Liver (tissue), 7 donors: ENCODE measurements at regions not wholly inside any gene's neighbourhood (a gene's known extent, or its start where the extent isn't known, plus 50 kb on each side); places are given as distances from the start of the nearest gene placed in this dataset.

ENCODE experiments used
- DNase-seq: peaks from one replicate; pipeline ENCODE4 v3.0.0-alpha.2; 2017; ENCODE audit warnings: low spot score
- H3K27ac ChIP-seq, 2 donors: one replicate each; pipeline ENCODE4 v1.7.0; 2013; ENCODE audit warnings: inconsistent platforms in 2 of 2, low read length in 2 of 2, control low read depth in 1 of 2, low read depth in 1 of 2, mild to moderate bottlenecking in 1 of 2
- H3K27me3 ChIP-seq, 4 donors: one replicate each; pipeline versions ENCODE4 v1.6.1 to v1.7.0; 2013; ENCODE audit warnings: low read length in 3 of 4, inconsistent platforms in 1 of 4, mild to moderate bottlenecking in 1 of 4, moderate library complexity in 1 of 4; ENCODE audit not compliant: control insufficient read depth in 4 of 4, insufficient read depth in 4 of 4
- H3K36me3 ChIP-seq, 4 donors: one replicate each; pipeline versions ENCODE4 v1.6.1 to v1.7.0; 2013; ENCODE audit warnings: low read length in 3 of 4, mild to moderate bottlenecking in 3 of 4, low read depth in 1 of 4, moderate library complexity in 1 of 4; ENCODE audit not compliant: control insufficient read depth in 4 of 4, insufficient read depth in 3 of 4
- H3K4me1 ChIP-seq, 4 donors: one replicate each; pipeline versions ENCODE4 v1.6.1 to v1.7.0; 2013; ENCODE audit warnings: low read length in 3 of 4, mild to moderate bottlenecking in 3 of 4, moderate library complexity in 1 of 4; ENCODE audit not compliant: control insufficient read depth in 4 of 4, insufficient read depth in 4 of 4
- H3K4me3 ChIP-seq, 3 donors: one replicate each; pipeline versions ENCODE4 v1.6.1 to v1.7.0; 2013; ENCODE audit warnings: low read length in 3 of 3, control low read depth in 1 of 3, low read depth in 1 of 3, mild to moderate bottlenecking in 1 of 3
- H3K9ac ChIP-seq, 2 donors: one replicate each; pipeline ENCODE4 v1.7.0; 2013; ENCODE audit warnings: low read length in 2 of 2, mild to moderate bottlenecking in 2 of 2, moderate library complexity in 2 of 2, control low read depth in 1 of 2, low read depth in 1 of 2
- H3K9me3 ChIP-seq, 4 donors: one replicate each; pipeline versions ENCODE4 v1.6.1 to v1.7.0; 2013; ENCODE audit warnings: low read length in 3 of 4; ENCODE audit not compliant: control insufficient read depth in 4 of 4
- EGR1 ChIP-seq, 2 donors: IDR thresholded peaks; 2 replicates each; pipeline ENCODE4 v1.6.1; 2016 to 2018; ENCODE audit warnings: antibody characterized with exemption in 2 of 2, low read depth in 2 of 2
- FOXA1 ChIP-seq: IDR thresholded peaks from 2 replicates; pipeline ENCODE4 v1.6.1; 2016; ENCODE audit warnings: antibody characterized with exemption
- FOXA2 ChIP-seq: IDR thresholded peaks from 2 replicates; pipeline ENCODE4 v1.6.1; 2016; ENCODE audit warnings: antibody characterized with exemption
- HNF4A ChIP-seq, 2 donors: conservative IDR thresholded peaks; 2 replicates each; pipeline ENCODE4 v1.6.1; 2016; ENCODE audit warnings: antibody characterized with exemption in 2 of 2, mild to moderate bottlenecking in 2 of 2
- HNF4G ChIP-seq: IDR thresholded peaks from 2 replicates; pipeline ENCODE4 v1.6.1; 2016; ENCODE audit warnings: antibody characterized with exemption
- NR2F2 ChIP-seq: IDR thresholded peaks from 2 replicates; pipeline ENCODE4 v1.6.1; 2016; ENCODE audit warnings: antibody characterized with exemption
- SP1 ChIP-seq: IDR thresholded peaks from 2 replicates; pipeline ENCODE4 v1.6.1; 2018; ENCODE audit warnings: antibody characterized with exemption, mild to moderate bottlenecking
- TAF1 ChIP-seq: conservative IDR thresholded peaks from 2 replicates; pipeline ENCODE4 v1.6.1; 2016; ENCODE audit warnings: antibody characterized with exemption, mild to moderate bottlenecking
- YY1 ChIP-seq: IDR thresholded peaks from 2 replicates; pipeline ENCODE4 v1.6.1; 2016; ENCODE audit warnings: antibody characterized with exemption, mild to moderate bottlenecking
- whole genome bisulfite sequencing: extraction: QIAGEN DNeasy Blood & Tissue Kit; methylation state at CpG from one replicate; pipeline ENCODE4 v1.1.7; 2013; 5-methylcytosine and 5-hydroxymethylcytosine counted together
- TF ChIP-seq, protein P1 (sequence below): IDR thresholded peaks from 2 replicates; pipeline ENCODE4 v1.6.1; 2016; ENCODE audit warnings: antibody characterized with exemption
- TF ChIP-seq, protein P2 (sequence below): IDR thresholded peaks from 2 replicates; pipeline ENCODE4 v1.6.1; 2016; ENCODE audit warnings: antibody characterized with exemption, mild to moderate bottlenecking
- donor health status: healthy.
- donor health status: healthy.
- donor health status: healthy.
- donor health status: healthy.

DNA sequence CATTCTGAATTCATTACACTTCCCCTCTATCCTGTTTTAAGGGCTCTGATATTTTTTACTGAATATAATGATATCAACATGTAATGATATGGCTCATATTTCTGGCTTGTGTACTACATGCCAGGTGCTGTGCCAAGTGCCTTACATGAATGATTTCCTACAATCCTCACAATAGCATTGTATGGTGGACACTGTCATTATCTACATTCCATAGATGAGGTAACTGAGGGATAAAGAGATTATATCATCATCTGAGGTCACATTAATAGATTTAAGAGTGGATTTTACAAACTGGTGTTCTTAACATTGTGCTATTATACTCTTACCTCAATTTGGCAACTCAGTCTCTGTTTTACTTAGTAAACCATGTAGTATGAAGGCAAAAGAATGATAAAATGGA is 502.0 kb downstream of the LIG4 start:
- Histone ChIP-seq H3K9me3 (no peaks in the 10 kb centered on the region), H3K27ac (no peak overlapping the region), H3K36me3 (no peaks in the 10 kb centered on the region), H3K4me3 (no peak overlapping the region), H3K9ac (no peak overlapping the region), H3K4me1 (no peaks in the 10 kb centered on the region), H3K27me3 (no peaks in the 10 kb centered on the region)
- TF ChIP-seq SP1, result no peak
- DNase-seq, result no peak

DNA sequence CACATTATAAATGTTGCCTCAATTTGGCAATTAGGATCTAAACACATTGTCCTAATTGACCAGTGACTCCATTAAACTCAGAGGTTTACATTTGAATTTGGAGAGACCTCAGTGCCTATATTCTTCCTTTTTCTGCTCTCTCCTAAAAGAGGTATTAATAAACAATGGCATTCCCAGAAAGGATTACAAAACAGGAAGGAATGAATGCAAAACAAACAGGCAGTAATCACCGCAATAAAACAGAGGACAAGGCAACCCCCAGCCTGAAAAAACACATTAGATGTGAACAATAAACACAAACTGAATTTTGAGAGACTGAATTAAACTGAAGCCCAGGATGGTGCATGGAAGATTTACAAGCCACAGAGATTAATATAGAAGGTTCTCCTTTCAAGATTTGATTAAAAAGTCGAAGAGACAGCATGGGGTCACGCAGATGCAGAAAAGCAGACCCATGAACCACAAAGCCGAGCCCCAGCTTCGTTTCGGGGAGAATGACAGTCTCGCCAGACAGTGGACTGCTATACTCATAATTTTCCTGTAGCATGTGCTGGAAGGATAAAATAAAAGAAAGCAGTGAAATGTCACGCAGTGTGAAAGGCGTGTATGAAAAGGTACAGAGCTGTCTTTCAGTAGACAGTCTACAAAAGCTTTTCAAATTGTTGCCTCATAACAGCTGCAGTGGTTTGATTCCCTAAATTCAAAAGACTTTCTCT is 503.0 kb downstream of the LIG4 start:
- no peaks in the 10 kb centered on the region for H3K4me1 ChIP-seq
- H3K4me3 ChIP-seq, result no peak overlapping the region
- TF ChIP-seq SP1 (no peak), NR2F2 (no peak), HNF4A (conservative IDR thresholded peaks at IDR 0.05) (no peak), TAF1 (no peak), YY1 (no peak), EGR1 (IDR thresholded peaks at IDR 0.05; ENCODE audit: low read depth in 2 of 2) (no peak), FOXA1 (no peak)
- TF ChIP-seq, protein P1, sequence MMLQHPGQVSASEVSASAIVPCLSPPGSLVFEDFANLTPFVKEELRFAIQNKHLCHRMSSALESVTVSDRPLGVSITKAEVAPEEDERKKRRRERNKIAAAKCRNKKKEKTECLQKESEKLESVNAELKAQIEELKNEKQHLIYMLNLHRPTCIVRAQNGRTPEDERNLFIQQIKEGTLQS, result no peak
- TF ChIP-seq, protein P2, sequence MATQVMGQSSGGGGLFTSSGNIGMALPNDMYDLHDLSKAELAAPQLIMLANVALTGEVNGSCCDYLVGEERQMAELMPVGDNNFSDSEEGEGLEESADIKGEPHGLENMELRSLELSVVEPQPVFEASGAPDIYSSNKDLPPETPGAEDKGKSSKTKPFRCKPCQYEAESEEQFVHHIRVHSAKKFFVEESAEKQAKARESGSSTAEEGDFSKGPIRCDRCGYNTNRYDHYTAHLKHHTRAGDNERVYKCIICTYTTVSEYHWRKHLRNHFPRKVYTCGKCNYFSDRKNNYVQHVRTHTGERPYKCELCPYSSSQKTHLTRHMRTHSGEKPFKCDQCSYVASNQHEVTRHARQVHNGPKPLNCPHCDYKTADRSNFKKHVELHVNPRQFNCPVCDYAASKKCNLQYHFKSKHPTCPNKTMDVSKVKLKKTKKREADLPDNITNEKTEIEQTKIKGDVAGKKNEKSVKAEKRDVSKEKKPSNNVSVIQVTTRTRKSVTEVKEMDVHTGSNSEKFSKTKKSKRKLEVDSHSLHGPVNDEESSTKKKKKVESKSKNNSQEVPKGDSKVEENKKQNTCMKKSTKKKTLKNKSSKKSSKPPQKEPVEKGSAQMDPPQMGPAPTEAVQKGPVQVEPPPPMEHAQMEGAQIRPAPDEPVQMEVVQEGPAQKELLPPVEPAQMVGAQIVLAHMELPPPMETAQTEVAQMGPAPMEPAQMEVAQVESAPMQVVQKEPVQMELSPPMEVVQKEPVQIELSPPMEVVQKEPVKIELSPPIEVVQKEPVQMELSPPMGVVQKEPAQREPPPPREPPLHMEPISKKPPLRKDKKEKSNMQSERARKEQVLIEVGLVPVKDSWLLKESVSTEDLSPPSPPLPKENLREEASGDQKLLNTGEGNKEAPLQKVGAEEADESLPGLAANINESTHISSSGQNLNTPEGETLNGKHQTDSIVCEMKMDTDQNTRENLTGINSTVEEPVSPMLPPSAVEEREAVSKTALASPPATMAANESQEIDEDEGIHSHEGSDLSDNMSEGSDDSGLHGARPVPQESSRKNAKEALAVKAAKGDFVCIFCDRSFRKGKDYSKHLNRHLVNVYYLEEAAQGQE, result no peak
- DNase-seq, result no peak
- 80% methylated on average over 9 of the region's 9 CpGs for WGBS
- no peak overlapping the region for H3K9ac ChIP-seq
- no peaks in the 10 kb centered on the region for H3K9me3 ChIP-seq
- no peaks in the 10 kb centered on the region for H3K36me3 ChIP-seq
- no peak overlapping the region for H3K27ac ChIP-seq
- no peaks in the 10 kb centered on the region for H3K27me3 ChIP-seq

DNA sequence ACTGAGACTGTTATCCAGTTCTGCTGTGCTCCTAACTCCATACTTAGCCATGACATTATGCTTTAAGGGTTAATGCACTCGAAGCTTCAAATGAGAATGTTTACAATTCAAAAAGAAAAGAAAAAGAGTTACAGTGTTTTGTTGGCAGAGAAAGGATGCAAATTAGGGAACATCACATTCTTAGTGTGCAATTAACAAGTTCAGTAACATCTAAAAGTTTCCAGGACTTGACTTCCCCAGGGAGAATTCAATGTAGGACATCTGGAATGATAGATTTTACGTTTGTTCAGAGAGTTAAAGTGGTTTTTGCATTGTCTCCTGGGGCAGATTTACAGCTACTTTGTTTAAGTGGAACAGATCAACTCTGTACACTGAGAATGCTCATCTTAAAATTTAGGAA is 525.2 kb downstream of the LIG4 start:
- Histone ChIP-seq H3K4me3 (no peak overlapping the region), H3K27ac (no peak overlapping the region), H3K9ac (no peak overlapping the region), H3K9me3 (no peaks in the 10 kb centered on the region), H3K27me3 (peaks cover 0 to 3% (median 0%) of the 10 kb centered on the region in 4 donors), H3K36me3 (no peaks in the 10 kb centered on the region), H3K4me1 (no peaks in the 10 kb centered on the region)
- DNase-seq, result no peak
- TF ChIP-seq EGR1 (IDR thresholded peaks at IDR 0.05; ENCODE audit: low read depth in 2 of 2) (no peak), SP1 (no peak), HNF4G (no peak), FOXA2 (no peak)
- TF ChIP-seq, protein P1, result no peak
- WGBS, result 23% methylated on average over 2 of the region's 2 CpGs
